Spleen (tissue), 11 donors: ENCODE measurements at regions not wholly inside any gene's neighbourhood (a gene's known extent, or its start where the extent isn't known, plus 50 kb on each side); places are given as distances from the start of the nearest gene placed in this dataset.

Source experiments
- DNase-seq: peaks from one replicate; pipeline ENCODE4 v3.0.0-alpha.2; 2020
- H3K27ac ChIP-seq, 8 donors: fragments of 200-600 bp; sonication (generic) in 7 of 8; 1 replicate in 4 of 8; 2 replicates in 4 of 8; pipeline versions ENCODE4 v1.5.0 to v1.8.0; 2016 to 2021; ENCODE audit warnings: inconsistent platforms in 4 of 8, mild to moderate bottlenecking in 4 of 8, moderate library complexity in 1 of 8
- H3K27me3 ChIP-seq, 7 donors: fragments of 200-600 bp; sonication (generic) in 6 of 7; replicated peaks in 1 of 7; 1 replicate in 4 of 7; 2 replicates in 3 of 7; pipeline versions ENCODE4 v1.5.0 to v1.8.0; 2016 to 2021; ENCODE audit warnings: inconsistent platforms in 3 of 7, mild to moderate bottlenecking in 1 of 7
- H3K36me3 ChIP-seq, 6 donors: fragments of 200-600 bp; sonication (generic) in 5 of 6; 1 replicate in 4 of 6; 2 replicates in 2 of 6; pipeline versions ENCODE4 v1.5.0 to v1.8.0; 2016 to 2021; ENCODE audit warnings: inconsistent platforms in 2 of 6
- H3K4me1 ChIP-seq, 6 donors: fragments of 200-600 bp; sonication (generic) in 5 of 6; 1 replicate in 3 of 6; 2 replicates in 3 of 6; pipeline versions ENCODE4 v1.5.0 to v1.8.0; 2016 to 2021; ENCODE audit warnings: inconsistent platforms in 3 of 6
- H3K4me3 ChIP-seq, 8 donors: fragments of 200-600 bp; sonication (generic) in 7 of 8; 1 replicate in 4 of 8; 2 replicates in 4 of 8; pipeline versions ENCODE4 v1.5.0 to v1.8.0; 2016 to 2021; ENCODE audit warnings: inconsistent platforms in 4 of 8, mild to moderate bottlenecking in 4 of 8, moderate library complexity in 2 of 8
- H3K9me3 ChIP-seq, 8 donors: fragments of 200-600 bp; sonication (generic) in 7 of 8; 1 replicate in 4 of 8; 2 replicates in 4 of 8; pipeline versions ENCODE4 v1.5.0 to v1.8.0; 2016 to 2021; ENCODE audit warnings: inconsistent platforms in 4 of 8
- CTCF ChIP-seq, 11 experiments: fragments of 200-600 bp in 7 of 11; fragments of 450-650 bp in 4 of 11; sonication (generic) in 4 of 11; IDR thresholded peaks in 8 of 11; conservative IDR thresholded peaks in 3 of 11; 1 replicate in 7 of 11; 2 replicates in 4 of 11; pipeline versions ENCODE4 v1.4.0 to v1.8.0; 2016 to 2021; ENCODE audit warnings: antibody characterized with exemption in 11 of 11, inconsistent platforms in 4 of 11, mild to moderate bottlenecking in 1 of 11
- POLR2A ChIP-seq, 3 donors: fragments of 450-650 bp; IDR thresholded peaks; one replicate each; pipeline ENCODE4 v1.5.1; 2017; ENCODE audit warnings: antibody characterized with exemption in 3 of 3, mild to moderate bottlenecking in 1 of 3
- POLR2AphosphoS5 ChIP-seq, 3 donors: sonication (generic); formaldehyde crosslinking; IDR thresholded peaks; one replicate each; pipeline ENCODE4 v1.5.1; 2017; ENCODE audit warnings: antibody characterized with exemption in 3 of 3
- WGBS, 5 donors: extraction: QIAGEN DNeasy Blood & Tissue Kit in 3 of 5; methylation state at CpG; one replicate each; pipeline versions ENCODE4 v1.1.5 to v1.1.7; 2013 to 2018; 5-methylcytosine and 5-hydroxymethylcytosine counted together
- intact Hi-C: fragments of 100-400 bp; cut with DNase I; formaldehyde crosslinking; loops from one replicate; pipeline ENCODE4 v1.15.0; 2023; ENCODE audit warnings: low total_unique reads
- donor health status: healthy with polysubstance abuse.
- donor health status: DM: no; HTN: no; CAD: no; lungs with moderate emphysema.
- donor health status: DM: no; HTN: no; CAD: no.
- donor health status: Bipolar disorder and iron deficiency.
- donor health status: healthy.
- donor health status: DM: no; HTN: no; CAD: no.
- donor health status: DM: yes; HTN: yes; CAD: no.

DNA sequence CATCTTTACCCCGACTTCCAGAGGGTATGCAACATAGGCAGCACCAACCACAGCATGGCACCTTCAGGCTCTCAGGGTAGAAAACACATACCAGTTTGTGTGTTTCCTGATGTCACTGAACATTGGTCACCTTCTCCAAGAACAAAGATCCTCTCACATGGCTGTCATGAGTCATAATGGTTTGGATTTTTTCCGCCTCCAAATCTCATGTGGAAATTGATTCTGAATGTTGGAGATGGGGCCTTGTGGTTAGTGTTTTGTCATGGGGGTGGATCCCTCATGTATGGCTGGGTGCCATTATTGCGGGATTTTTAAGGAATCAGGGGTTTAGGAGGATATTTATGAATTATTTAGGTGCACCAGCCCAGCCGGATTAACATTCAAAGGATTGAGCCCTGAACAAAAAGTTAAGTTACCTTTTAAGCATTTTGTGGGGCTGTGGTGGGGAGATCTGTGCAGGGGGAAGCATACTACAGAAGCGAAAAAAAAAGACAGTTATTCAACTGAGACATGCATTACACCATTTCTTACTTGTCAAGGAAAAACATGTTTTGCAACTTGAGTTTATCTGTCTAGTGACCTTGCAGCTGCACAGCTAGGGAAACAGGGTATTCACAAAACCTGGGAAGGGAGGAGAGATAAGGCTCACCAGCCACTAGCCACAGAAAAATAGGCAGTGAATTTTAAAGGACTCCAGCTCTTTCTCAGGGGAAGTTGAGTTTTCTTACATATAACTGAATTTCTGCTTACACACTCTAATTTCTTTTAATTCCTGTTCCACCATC, 774.1 kb upstream of the AUTS2 start:
- intact Hi-C loops = no loop called here
- H3K4me1 ChIP-seq = no peaks in the 10 kb centered on the region

DNA sequence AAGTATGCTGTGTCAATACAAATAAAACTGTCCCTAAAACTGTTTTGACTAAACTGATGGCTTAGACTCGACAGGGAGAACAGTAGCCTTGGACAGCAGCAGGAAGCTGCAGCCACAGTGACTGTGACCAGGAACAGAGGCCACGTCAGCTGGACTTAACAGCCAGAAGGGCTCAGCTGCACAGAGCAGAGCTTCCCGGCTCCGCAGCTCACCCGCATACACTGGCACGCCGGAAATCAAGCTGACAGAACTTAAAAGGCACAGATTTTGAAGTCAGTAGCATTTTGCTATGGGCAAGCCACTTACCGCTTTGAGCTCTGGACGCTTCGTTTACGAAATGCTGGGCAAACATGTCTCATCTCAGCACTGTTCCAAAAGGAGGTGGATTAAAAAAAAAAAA, 769.7 kb upstream of the AUTS2 start:
- no peak for TF ChIP-seq POLR2A (IDR thresholded peaks at IDR 0.05)
- peak in 2 of 3 donors; percentile 18 to 56 for TF ChIP-seq POLR2AphosphoS5 (IDR thresholded peaks at IDR 0.05)
- no peak overlapping the region for H3K27ac ChIP-seq
- H3K36me3 ChIP-seq = no peaks in the 10 kb centered on the region
- no peak overlapping the region for H3K4me3 ChIP-seq
- no peak for DNase-seq
- peaks cover 0 to 50% (median 22%) of the 10 kb centered on the region in 8 donors for H3K9me3 ChIP-seq
- 53 to 79% (median 72%) methylated on average over 11 of the region's 11 CpGs for WGBS, 5 donors
- H3K4me1 ChIP-seq = no peaks in the 10 kb centered on the region
- no peaks in the 10 kb centered on the region for H3K27me3 ChIP-seq
- intact Hi-C loops = no loop called here

More for the DNA sequence above, 774.1 kb upstream of the AUTS2 start:
- Histone ChIP-seq H3K27ac (peak overlapping the region in 3 of 8 donors; percentile 13 to 53 (median 24)), H3K9me3 (peaks cover 0 to 42% (median 13%) of the 10 kb centered on the region in 8 donors), H3K4me3 (no peak overlapping the region), H3K36me3 (no peaks in the 10 kb centered on the region), H3K27me3 (no peaks in the 10 kb centered on the region)
- no peak for TF ChIP-seq CTCF (IDR thresholded peaks at IDR 0.05 in 8 of 11, conservative IDR thresholded peaks at IDR 0.05 in 3 of 11)
- TF ChIP-seq POLR2AphosphoS5 (IDR thresholded peaks at IDR 0.05) = peak in 1 of 3 donors; percentile 13
- 71 to 82% (median 77%) methylated on average over 5 of the region's 5 CpGs for WGBS, 5 donors
- DNase-seq = no peak

DNA sequence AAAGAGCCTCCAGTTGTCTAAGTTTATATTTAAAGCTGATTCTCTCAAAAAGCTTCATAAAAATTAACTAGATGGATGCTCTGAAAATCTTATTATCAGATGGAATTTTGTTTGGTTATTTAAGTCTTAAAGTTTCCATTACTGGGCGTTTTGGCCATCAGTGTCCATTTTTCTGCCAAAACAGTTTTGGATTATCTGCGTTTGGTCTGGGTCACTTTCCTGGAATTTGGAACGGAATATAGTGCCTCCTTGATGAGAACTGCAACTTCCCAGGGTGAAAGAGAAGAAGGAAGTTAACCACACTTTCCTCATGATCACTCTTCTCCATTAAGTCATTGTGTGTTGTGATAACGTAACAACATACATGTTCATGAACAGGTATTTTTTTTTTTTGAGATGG, 764.9 kb upstream of the AUTS2 start:
- Histone ChIP-seq H3K27ac (no peak overlapping the region), H3K27me3 (no peaks in the 10 kb centered on the region), H3K36me3 (no peaks in the 10 kb centered on the region), H3K4me3 (no peak overlapping the region), H3K4me1 (no peaks in the 10 kb centered on the region), H3K9me3 (peaks cover 0 to 29% (median 7%) of the 10 kb centered on the region in 8 donors)
- no peak for TF ChIP-seq CTCF (IDR thresholded peaks at IDR 0.05 in 8 of 11, conservative IDR thresholded peaks at IDR 0.05 in 3 of 11)
- TF ChIP-seq POLR2AphosphoS5 (IDR thresholded peaks at IDR 0.05) = no peak
- no peak for TF ChIP-seq POLR2A (IDR thresholded peaks at IDR 0.05)
- intact Hi-C loops = no loop called here
- DNase-seq = no peak
- 75 to 88% (median 80%) methylated on average over 4 of the region's 4 CpGs for whole genome bisulfite sequencing, 5 donors

- no peak overlapping the region for H3K4me3 ChIP-seq
- no peak for TF ChIP-seq POLR2A (IDR thresholded peaks at IDR 0.05)
- TF ChIP-seq CTCF (IDR thresholded peaks at IDR 0.05 in 8 of 11, conservative IDR thresholded peaks at IDR 0.05 in 3 of 11) = no peak
- no peak for TF ChIP-seq POLR2AphosphoS5 (IDR thresholded peaks at IDR 0.05)
- no peak overlapping the region for H3K27ac ChIP-seq
- intact Hi-C loops = no loop called here
- H3K4me1 ChIP-seq = no peaks in the 10 kb centered on the region
- H3K9me3 ChIP-seq = peaks cover 0 to 4% (median 0%) of the 10 kb centered on the region in 8 donors
- no peaks in the 10 kb centered on the region for H3K36me3 ChIP-seq
- no peaks in the 10 kb centered on the region for H3K27me3 ChIP-seq
- DNase-seq = no peak
- WGBS, 5 donors = 93 to 95% (median 94%) methylated on average over 9 of the region's 9 CpGs
Measured at GRCh38 chr7:68839014-68839413, 759.3 kb upstream of the AUTS2 start.
